ENCODE measurements at regions not wholly inside any gene's neighbourhood (a gene's known extent, or its start where the extent isn't known, plus 50 kb on each side); places are given as distances from the start of the nearest gene placed in this dataset.

- TF ChIP-seq CTCF (conservative IDR thresholded peaks at IDR 0.05 in 1 of 2, IDR thresholded peaks at IDR 0.05 in 1 of 2; ENCODE audit: extremely low read depth in 1 of 2, insufficient read depth in 1 of 2, low read depth in 1 of 2, low read length in 2 of 2) (no peak), EZH2 (IDR thresholded peaks at IDR 0.05; ENCODE audit: borderline replicate concordance, low read length) (no peak)
Measured at GRCh38 chr13:107289540-107289939, 721.6 kb upstream of the ARGLU1 start.
